Spinal cord (tissue), 9 donors: ENCODE measurements at regions not wholly inside any gene's neighbourhood (a gene's known extent, or its start where the extent isn't known, plus 50 kb on each side); places are given as distances from the start of the nearest gene placed in this dataset.

ENCODE experiments used
- DNase-seq, 6 donors: peaks; one replicate each; pipeline versions ENCODE4 v3.0.0 to v3.0.0-alpha.2; 2013 to 2015; ENCODE audit warnings: low spot score in 6 of 6, low read depth in 4 of 6
- H3K27ac ChIP-seq: one replicate; pipeline ENCODE4 v1.5.1; 2013; ENCODE audit warnings: low read depth, low read length, control low read depth
- H3K27me3 ChIP-seq: one replicate; pipeline ENCODE4 v1.6.1; 2013; ENCODE audit warnings: low read length; ENCODE audit not compliant: control insufficient read depth, insufficient read depth
- H3K36me3 ChIP-seq: one replicate; pipeline ENCODE4 v1.6.1; 2013; ENCODE audit warnings: low read length; ENCODE audit not compliant: control insufficient read depth, insufficient read depth
- H3K4me1 ChIP-seq: one replicate; pipeline ENCODE4 v1.6.1; 2013; ENCODE audit warnings: low read length; ENCODE audit not compliant: control insufficient read depth, insufficient read depth
- H3K4me3 ChIP-seq: one replicate; pipeline ENCODE4 v1.5.1; 2013; ENCODE audit warnings: low read depth, low read length, control low read depth
- H3K9me3 ChIP-seq: one replicate; pipeline ENCODE4 v1.6.1; 2013; ENCODE audit warnings: low read length; ENCODE audit not compliant: control insufficient read depth, insufficient read depth
- WGBS: methylation state at CpG from one replicate; pipeline ENCODE4 v1.1.5; 2013; ENCODE audit warnings: missing lambda C conversion rate; ENCODE audit not compliant: insufficient coverage; 5-methylcytosine and 5-hydroxymethylcytosine counted together
- donor health status: healthy.

DNA sequence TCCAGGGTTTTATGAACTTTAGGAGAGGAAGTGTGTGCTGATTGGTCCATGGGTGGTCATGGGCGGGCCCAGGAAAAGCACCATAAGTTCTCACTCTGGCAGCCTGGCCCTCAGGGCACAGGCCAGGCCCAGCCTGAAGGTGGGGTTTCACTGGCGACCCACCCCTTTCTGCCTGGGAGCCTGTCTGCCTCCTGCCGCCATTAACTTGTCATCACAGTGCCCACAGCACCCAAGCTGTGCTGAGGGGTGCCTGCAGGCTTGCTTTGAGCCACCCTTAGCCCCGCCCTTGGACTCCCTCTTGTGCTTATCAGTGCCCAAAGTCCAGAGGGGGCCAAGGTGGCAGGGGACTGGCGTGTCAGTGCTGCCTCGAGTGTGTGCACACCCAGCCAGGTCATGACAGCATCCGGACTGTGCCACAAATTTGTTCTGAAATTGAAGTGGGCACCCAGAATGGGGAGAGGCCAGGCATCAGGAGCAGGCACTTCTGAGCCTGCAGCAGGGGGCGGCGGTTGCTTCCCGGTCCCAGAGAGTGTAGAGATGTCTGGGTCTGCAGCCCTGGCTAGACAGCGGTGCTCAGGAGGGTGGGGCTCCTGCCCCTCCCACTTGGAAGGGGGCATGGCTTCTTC, 455.6 kb downstream of the TMA16 start:
- 94% methylated on average over 11 of the region's 11 CpGs for WGBS
- DNase-seq = no peak
- no peaks in the 10 kb centered on the region for H3K4me1 ChIP-seq

DNA sequence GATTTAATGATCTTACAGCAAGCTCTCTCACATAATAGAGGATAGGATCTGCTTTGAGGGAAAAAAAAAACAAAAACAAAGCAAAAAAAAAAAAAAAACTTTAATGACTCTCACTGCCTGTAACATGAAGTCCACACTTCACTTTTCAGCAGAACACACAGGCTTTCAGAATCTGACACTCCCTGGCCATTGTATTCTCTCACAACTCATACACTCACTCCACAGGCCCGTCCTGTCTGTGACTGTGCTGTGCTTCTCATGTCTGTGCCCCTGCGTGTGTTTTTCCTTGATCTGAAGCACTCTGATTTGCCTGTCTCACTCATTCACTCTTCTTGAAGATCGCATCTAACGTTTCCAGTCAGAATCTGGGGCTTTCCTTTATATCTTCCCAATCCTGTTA, 460.8 kb downstream of the TMA16 start:
- peak in 1 of 6 donors; percentile 7 for DNase-seq
- no peaks in the 10 kb centered on the region for H3K4me1 ChIP-seq
- H3K27me3 ChIP-seq = no peaks in the 10 kb centered on the region
- WGBS = 56% methylated on average over 4 of the region's 4 CpGs
- no peak overlapping the region for H3K4me3 ChIP-seq
- no peak overlapping the region for H3K27ac ChIP-seq
- no peaks in the 10 kb centered on the region for H3K9me3 ChIP-seq
- H3K36me3 ChIP-seq = peaks cover under 1% of the 10 kb centered on the region

More for the DNA sequence above, 455.6 kb downstream of the TMA16 start:
- no peak overlapping the region for H3K27ac ChIP-seq
- H3K27me3 ChIP-seq = no peaks in the 10 kb centered on the region
- no peaks in the 10 kb centered on the region for H3K9me3 ChIP-seq
- no peak overlapping the region for H3K4me3 ChIP-seq
- peaks cover 4% of the 10 kb centered on the region for H3K36me3 ChIP-seq

DNA sequence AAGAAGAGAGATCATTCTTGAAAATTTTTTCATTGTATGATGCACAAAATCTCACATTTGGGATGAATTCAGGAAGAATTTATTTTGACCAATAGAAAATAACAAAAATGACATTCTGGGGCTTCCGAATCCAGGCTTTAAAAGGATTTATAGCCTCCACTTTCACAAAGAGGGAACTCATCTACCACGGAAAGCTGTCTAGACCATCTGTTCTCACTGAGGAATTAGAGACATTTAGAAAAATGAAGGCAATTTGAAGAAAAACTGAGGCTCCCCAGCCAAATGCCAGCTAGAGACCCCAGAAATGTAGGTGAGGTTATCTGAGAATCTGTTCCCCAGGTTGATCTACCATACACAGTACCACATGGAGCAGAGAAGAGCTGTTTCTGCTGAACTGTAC, 464.3 kb downstream of the TMA16 start:
- WGBS = no CpG with 5 or more reads among the region's 2 CpGs
- H3K4me3 ChIP-seq = no peak overlapping the region
- no peaks in the 10 kb centered on the region for H3K9me3 ChIP-seq
- no peak overlapping the region for H3K27ac ChIP-seq
- no peaks in the 10 kb centered on the region for H3K4me1 ChIP-seq
- H3K36me3 ChIP-seq = no peaks in the 10 kb centered on the region
- H3K27me3 ChIP-seq = no peaks in the 10 kb centered on the region
- DNase-seq = peak in 2 of 6 donors; percentile 31 to 55

- Histone ChIP-seq H3K4me3 (no peak overlapping the region), H3K9me3 (no peaks in the 10 kb centered on the region), H3K27ac (no peak overlapping the region), H3K36me3 (no peaks in the 10 kb centered on the region), H3K27me3 (no peaks in the 10 kb centered on the region), H3K4me1 (no peaks in the 10 kb centered on the region)
- no CpG with 5 or more reads among the region's 6 CpGs for WGBS
- no peak for DNase-seq
Observed at GRCh38 chr4:163959932-163960331, 465.4 kb downstream of the TMA16 start.

GRCh38 chr4:163966612-163967011, 472.1 kb downstream of the TMA16 start:
- Histone ChIP-seq H3K27ac (no peak overlapping the region), H3K27me3 (no peaks in the 10 kb centered on the region), H3K4me3 (no peak overlapping the region), H3K9me3 (no peaks in the 10 kb centered on the region), H3K4me1 (no peaks in the 10 kb centered on the region), H3K36me3 (no peaks in the 10 kb centered on the region)
- peak in 1 of 6 donors; percentile 19 for DNase-seq
- WGBS = 20% methylated on average over 1 of the region's 3 CpGs

- Histone ChIP-seq H3K27me3 (no peaks in the 10 kb centered on the region), H3K36me3 (no peaks in the 10 kb centered on the region), H3K4me1 (no peaks in the 10 kb centered on the region), H3K27ac (no peak overlapping the region), H3K4me3 (no peak overlapping the region), H3K9me3 (no peaks in the 10 kb centered on the region)
- WGBS = 88% methylated on average over 2 of the region's 5 CpGs
- DNase-seq = peak in 1 of 6 donors; percentile 18
Observed at GRCh38 chr4:163967263-163967662, 472.8 kb downstream of the TMA16 start.

GRCh38 chr4:163967710-163968109, 473.2 kb downstream of the TMA16 start:
- Histone ChIP-seq H3K4me3 (no peak overlapping the region), H3K36me3 (no peaks in the 10 kb centered on the region), H3K4me1 (no peaks in the 10 kb centered on the region), H3K27ac (no peak overlapping the region), H3K9me3 (no peaks in the 10 kb centered on the region), H3K27me3 (no peaks in the 10 kb centered on the region)
- 71% methylated on average over 1 of the region's 1 CpG for WGBS
- DNase-seq = peak in 1 of 6 donors; percentile 11

GRCh38 chr4:163969291-163969690, 474.8 kb downstream of the TMA16 start:
- WGBS = no CpG with 5 or more reads among the region's 4 CpGs
- no peaks in the 10 kb centered on the region for H3K9me3 ChIP-seq
- no peaks in the 10 kb centered on the region for H3K27me3 ChIP-seq
- peak in 1 of 6 donors; percentile 89 for DNase-seq
- no peak overlapping the region for H3K27ac ChIP-seq
- no peaks in the 10 kb centered on the region for H3K4me1 ChIP-seq
- H3K36me3 ChIP-seq = no peaks in the 10 kb centered on the region
- no peak overlapping the region for H3K4me3 ChIP-seq

DNA sequence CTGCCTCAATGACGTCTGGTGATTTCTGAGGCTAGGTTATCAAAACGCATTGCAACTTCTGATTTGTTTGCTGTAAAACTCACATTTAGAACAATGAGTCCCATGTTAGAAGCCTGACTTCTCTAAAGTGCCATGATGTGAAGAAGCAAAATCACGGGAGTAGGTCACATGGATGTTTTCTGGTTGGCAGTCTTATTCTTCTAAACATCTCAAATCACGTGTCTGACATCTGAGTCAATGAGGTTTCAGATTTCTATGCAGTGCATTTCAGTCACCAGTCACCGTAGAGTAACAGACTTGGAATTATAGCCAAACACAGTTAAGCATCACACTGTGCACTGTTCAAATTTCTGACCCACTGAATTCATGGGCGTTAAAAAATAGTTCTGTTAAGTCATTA, 482.1 kb downstream of the TMA16 start:
- 92% methylated on average over 2 of the region's 6 CpGs for WGBS
- H3K27ac ChIP-seq = no peak overlapping the region
- H3K9me3 ChIP-seq = no peaks in the 10 kb centered on the region
- no peaks in the 10 kb centered on the region for H3K36me3 ChIP-seq
- DNase-seq = no peak
- no peak overlapping the region for H3K4me3 ChIP-seq
- H3K4me1 ChIP-seq = no peaks in the 10 kb centered on the region
- H3K27me3 ChIP-seq = no peaks in the 10 kb centered on the region

- Histone ChIP-seq H3K9me3 (no peaks in the 10 kb centered on the region), H3K36me3 (no peaks in the 10 kb centered on the region), H3K27me3 (no peaks in the 10 kb centered on the region), H3K4me3 (no peak overlapping the region), H3K4me1 (peaks cover 5% of the 10 kb centered on the region), H3K27ac (no peak overlapping the region)
- DNase-seq = no peak
- 28% methylated on average over 2 of the region's 5 CpGs for WGBS
Observed at GRCh38 chr4:163988391-163988790, 493.9 kb downstream of the TMA16 start.
